ENCODE measurements at regions not wholly inside any gene's neighbourhood (a gene's known extent, or its start where the extent isn't known, plus 50 kb on each side); places are given as distances from the start of the nearest gene placed in this dataset.
A peak's percentile ranks its signal among the peaks of the same experiment; 100 is the strongest.
"Not testable (repeated sequence)": the region's sequence is repeated elsewhere in the genome, so short reads cannot be mapped to it uniquely, and the experiment has no call there.

- no peaks in the 10 kb centered on the region for H3K4me1 ChIP-seq (ENCODE audit: control insufficient read depth in 3 of 3, insufficient read depth in 2 of 3, low read depth in 1 of 3, low read length in 2 of 3)
- no peak for FAIRE-seq
Observed at GRCh38 chr1:245074898-245075297, 79.9 kb upstream of the KIF26B start.

GRCh38 chr1:245074232-245074747, 80.5 kb upstream of the KIF26B start:
- Histone ChIP-seq H3K36me3 (ENCODE audit: control insufficient read depth in 3 of 3, insufficient read depth in 2 of 3, low read depth in 1 of 3, low read length in 3 of 3) (no peaks in the 10 kb centered on the region), H3K27me3 (ENCODE audit: control insufficient read depth in 3 of 3, insufficient read depth in 3 of 3, low read length in 3 of 3) (no peaks in the 10 kb centered on the region), H3K9me3 (ENCODE audit: control insufficient read depth in 2 of 2, insufficient read depth in 1 of 2, low read depth in 1 of 2, low read length in 1 of 2) (peaks cover 0 to 7% of the 10 kb centered on the region in 2 donors), H3K4me1 (ENCODE audit: control insufficient read depth in 3 of 3, insufficient read depth in 2 of 3, low read depth in 1 of 3, low read length in 2 of 3) (no peaks in the 10 kb centered on the region), H3K4me3 (ENCODE audit: low read depth in 1 of 3, low read length in 3 of 3) (no peak overlapping the region), H3K27ac (ENCODE audit: low read depth in 1 of 3, low read length in 2 of 3) (peak overlapping the region in 1 of 3 donors; percentile 61)
- 9 to 38% (median 28%) methylated on average over 6 of the region's 6 CpGs for WGBS, 3 donors
- FAIRE-seq (no peak), DNase-seq (peak; percentile 57 to 68)

More at GRCh38 chr1:245074898-245075297, 79.9 kb upstream of the KIF26B start:
- no peak overlapping the region for H3K27ac ChIP-seq (ENCODE audit: low read depth in 1 of 3, low read length in 2 of 3)
- WGBS, 3 donors = 21 to 64% (median 48%) methylated on average over 5 of the region's 5 CpGs
- H3K36me3 ChIP-seq (ENCODE audit: control insufficient read depth in 3 of 3, insufficient read depth in 2 of 3, low read depth in 1 of 3, low read length in 3 of 3) = no peaks in the 10 kb centered on the region
- no peak overlapping the region for H3K4me3 ChIP-seq (ENCODE audit: low read depth in 1 of 3, low read length in 3 of 3)
- peaks cover 0 to 7% of the 10 kb centered on the region in 2 donors for H3K9me3 ChIP-seq (ENCODE audit: control insufficient read depth in 2 of 2, insufficient read depth in 1 of 2, low read depth in 1 of 2, low read length in 1 of 2)
- H3K27me3 ChIP-seq (ENCODE audit: control insufficient read depth in 3 of 3, insufficient read depth in 3 of 3, low read length in 3 of 3) = no peaks in the 10 kb centered on the region
- DNase-seq = no peak

- Histone ChIP-seq H3K9me3 (ENCODE audit: control insufficient read depth in 2 of 2, insufficient read depth in 1 of 2, low read depth in 1 of 2, low read length in 1 of 2) (peaks cover 0 to 7% of the 10 kb centered on the region in 2 donors), H3K27me3 (ENCODE audit: control insufficient read depth in 3 of 3, insufficient read depth in 3 of 3, low read length in 3 of 3) (no peaks in the 10 kb centered on the region), H3K27ac (ENCODE audit: low read depth in 1 of 3, low read length in 2 of 3) (no peak overlapping the region), H3K4me3 (ENCODE audit: low read depth in 1 of 3, low read length in 3 of 3) (no peak overlapping the region), H3K4me1 (ENCODE audit: control insufficient read depth in 3 of 3, insufficient read depth in 2 of 3, low read depth in 1 of 3, low read length in 2 of 3) (no peaks in the 10 kb centered on the region), H3K36me3 (ENCODE audit: control insufficient read depth in 3 of 3, insufficient read depth in 2 of 3, low read depth in 1 of 3, low read length in 3 of 3) (no peaks in the 10 kb centered on the region)
- FAIRE-seq (no peak), DNase-seq (no peak)
- 96 to 97% (median 96%) methylated on average over 10 of the region's 10 CpGs for WGBS, 3 donors
Observed at GRCh38 chr1:245070836-245071615, 83.8 kb upstream of the KIF26B start.

- no peak overlapping the region for H3K4me3 ChIP-seq (ENCODE audit: low read depth in 1 of 3, low read length in 3 of 3)
- DNase-seq = no peak
- FAIRE-seq = no peak
- 88 to 92% (median 91%) methylated on average over 5 of the region's 5 CpGs for WGBS, 3 donors
- H3K27me3 ChIP-seq (ENCODE audit: control insufficient read depth in 3 of 3, insufficient read depth in 3 of 3, low read length in 3 of 3) = no peaks in the 10 kb centered on the region
- no peaks in the 10 kb centered on the region for H3K36me3 ChIP-seq (ENCODE audit: control insufficient read depth in 3 of 3, insufficient read depth in 2 of 3, low read depth in 1 of 3, low read length in 3 of 3)
- H3K27ac ChIP-seq (ENCODE audit: low read depth in 1 of 3, low read length in 2 of 3) = no peak overlapping the region
- peaks cover 0 to 3% of the 10 kb centered on the region in 2 donors for H3K9me3 ChIP-seq (ENCODE audit: control insufficient read depth in 2 of 2, insufficient read depth in 1 of 2, low read depth in 1 of 2, low read length in 1 of 2)
- peaks cover 0 to 4% (median 0%) of the 10 kb centered on the region in 3 donors for H3K4me1 ChIP-seq (ENCODE audit: control insufficient read depth in 3 of 3, insufficient read depth in 2 of 3, low read depth in 1 of 3, low read length in 2 of 3)
Observed at GRCh38 chr1:245067257-245067656, 87.5 kb upstream of the KIF26B start.

- WGBS, 3 donors = 92 to 93% (median 93%) methylated on average over 5 of the region's 5 CpGs
- no peaks in the 10 kb centered on the region for H3K27me3 ChIP-seq (ENCODE audit: control insufficient read depth in 3 of 3, insufficient read depth in 3 of 3, low read length in 3 of 3)
- peaks cover 0 to 18% (median 2%) of the 10 kb centered on the region in 3 donors for H3K4me1 ChIP-seq (ENCODE audit: control insufficient read depth in 3 of 3, insufficient read depth in 2 of 3, low read depth in 1 of 3, low read length in 2 of 3)
- FAIRE-seq (no peak), DNase-seq (peak in 1 of 2 donors; percentile 56)
- H3K4me3 ChIP-seq (ENCODE audit: low read depth in 1 of 3, low read length in 3 of 3) = no peak overlapping the region
- H3K27ac ChIP-seq (ENCODE audit: low read depth in 1 of 3, low read length in 2 of 3) = peak overlapping the region in 1 of 3 donors; percentile 39
- no peaks in the 10 kb centered on the region for H3K36me3 ChIP-seq (ENCODE audit: control insufficient read depth in 3 of 3, insufficient read depth in 2 of 3, low read depth in 1 of 3, low read length in 3 of 3)
- no peaks in the 10 kb centered on the region for H3K9me3 ChIP-seq (ENCODE audit: control insufficient read depth in 2 of 2, insufficient read depth in 1 of 2, low read depth in 1 of 2, low read length in 1 of 2)
Observed at GRCh38 chr1:245062741-245063305, 92.0 kb upstream of the KIF26B start.

GRCh38 chr1:245061808-245062207, 93.0 kb upstream of the KIF26B start:
- 81 to 86% (median 82%) methylated on average over 4 of the region's 4 CpGs for WGBS, 3 donors
- not testable (repeated sequence) for H3K27ac ChIP-seq (ENCODE audit: low read depth in 1 of 3, low read length in 2 of 3); H3K4me3 ChIP-seq (ENCODE audit: low read depth in 1 of 3, low read length in 3 of 3); FAIRE-seq; H3K27me3 ChIP-seq (ENCODE audit: control insufficient read depth in 3 of 3, insufficient read depth in 3 of 3, low read length in 3 of 3); H3K9me3 ChIP-seq (ENCODE audit: control insufficient read depth in 2 of 2, insufficient read depth in 1 of 2, low read depth in 1 of 2, low read length in 1 of 2); H3K36me3 ChIP-seq (ENCODE audit: control insufficient read depth in 3 of 3, insufficient read depth in 2 of 3, low read depth in 1 of 3, low read length in 3 of 3); DNase-seq
- peaks cover 0 to 18% (median 2%) of the 10 kb centered on the region in 3 donors for H3K4me1 ChIP-seq (ENCODE audit: control insufficient read depth in 3 of 3, insufficient read depth in 2 of 3, low read depth in 1 of 3, low read length in 2 of 3)

GRCh38 chr1:245060684-245061374, 94.0 kb upstream of the KIF26B start:
- DNase-seq = peak; percentile 72 to 94

GRCh38 chr1:245059806-245060424, 94.9 kb upstream of the KIF26B start:
- peak overlapping the region in 1 of 3 donors; percentile 69 for H3K27ac ChIP-seq (ENCODE audit: low read depth in 1 of 3, low read length in 2 of 3)
- no peak for FAIRE-seq

More at GRCh38 chr1:245060684-245061374, 94.0 kb upstream of the KIF26B start:
- 16 to 39% (median 23%) methylated on average over 6 of the region's 6 CpGs for WGBS, 3 donors
- Histone ChIP-seq H3K4me3 (ENCODE audit: low read depth in 1 of 3, low read length in 3 of 3) (no peak overlapping the region), H3K27ac (ENCODE audit: low read depth in 1 of 3, low read length in 2 of 3) (peak overlapping the region in 1 of 3 donors; percentile 69), H3K27me3 (ENCODE audit: control insufficient read depth in 3 of 3, insufficient read depth in 3 of 3, low read length in 3 of 3) (no peaks in the 10 kb centered on the region), H3K4me1 (ENCODE audit: control insufficient read depth in 3 of 3, insufficient read depth in 2 of 3, low read depth in 1 of 3, low read length in 2 of 3) (peaks cover 0 to 18% (median 2%) of the 10 kb centered on the region in 3 donors), H3K9me3 (ENCODE audit: control insufficient read depth in 2 of 2, insufficient read depth in 1 of 2, low read depth in 1 of 2, low read length in 1 of 2) (no peaks in the 10 kb centered on the region), H3K36me3 (ENCODE audit: control insufficient read depth in 3 of 3, insufficient read depth in 2 of 3, low read depth in 1 of 3, low read length in 3 of 3) (no peaks in the 10 kb centered on the region)
- no peak for FAIRE-seq

More at GRCh38 chr1:245059806-245060424, 94.9 kb upstream of the KIF26B start:
- H3K4me1 ChIP-seq (ENCODE audit: control insufficient read depth in 3 of 3, insufficient read depth in 2 of 3, low read depth in 1 of 3, low read length in 2 of 3) = peaks cover 0 to 18% (median 2%) of the 10 kb centered on the region in 3 donors
- DNase-seq = peak in 1 of 2 donors; percentile 21
- H3K4me3 ChIP-seq (ENCODE audit: low read depth in 1 of 3, low read length in 3 of 3) = no peak overlapping the region
- no peaks in the 10 kb centered on the region for H3K27me3 ChIP-seq (ENCODE audit: control insufficient read depth in 3 of 3, insufficient read depth in 3 of 3, low read length in 3 of 3)
- H3K36me3 ChIP-seq (ENCODE audit: control insufficient read depth in 3 of 3, insufficient read depth in 2 of 3, low read depth in 1 of 3, low read length in 3 of 3) = no peaks in the 10 kb centered on the region
- 30 to 55% (median 35%) methylated on average over 5 of the region's 5 CpGs for WGBS, 3 donors
- H3K9me3 ChIP-seq (ENCODE audit: control insufficient read depth in 2 of 2, insufficient read depth in 1 of 2, low read depth in 1 of 2, low read length in 1 of 2) = peaks cover 0 to under 1% of the 10 kb centered on the region in 2 donors

Data from small intestine (tissue), 7 donors.